ENCODE measurements at regions not wholly inside any gene's neighbourhood (a gene's known extent, or its start where the extent isn't known, plus 50 kb on each side); places are given as distances from the start of the nearest gene placed in this dataset.

- DNase-seq (ENCODE audit: low read depth), result no peak
These were observed 185.3 kb downstream of the EFNB2 start for GRCh38 chr13:106350208-106350607.

GRCh38 chr13:106349080-106349931 lies 186.2 kb downstream of the EFNB2 start:
- no peak for DNase-seq (ENCODE audit: low read depth)

DNA sequence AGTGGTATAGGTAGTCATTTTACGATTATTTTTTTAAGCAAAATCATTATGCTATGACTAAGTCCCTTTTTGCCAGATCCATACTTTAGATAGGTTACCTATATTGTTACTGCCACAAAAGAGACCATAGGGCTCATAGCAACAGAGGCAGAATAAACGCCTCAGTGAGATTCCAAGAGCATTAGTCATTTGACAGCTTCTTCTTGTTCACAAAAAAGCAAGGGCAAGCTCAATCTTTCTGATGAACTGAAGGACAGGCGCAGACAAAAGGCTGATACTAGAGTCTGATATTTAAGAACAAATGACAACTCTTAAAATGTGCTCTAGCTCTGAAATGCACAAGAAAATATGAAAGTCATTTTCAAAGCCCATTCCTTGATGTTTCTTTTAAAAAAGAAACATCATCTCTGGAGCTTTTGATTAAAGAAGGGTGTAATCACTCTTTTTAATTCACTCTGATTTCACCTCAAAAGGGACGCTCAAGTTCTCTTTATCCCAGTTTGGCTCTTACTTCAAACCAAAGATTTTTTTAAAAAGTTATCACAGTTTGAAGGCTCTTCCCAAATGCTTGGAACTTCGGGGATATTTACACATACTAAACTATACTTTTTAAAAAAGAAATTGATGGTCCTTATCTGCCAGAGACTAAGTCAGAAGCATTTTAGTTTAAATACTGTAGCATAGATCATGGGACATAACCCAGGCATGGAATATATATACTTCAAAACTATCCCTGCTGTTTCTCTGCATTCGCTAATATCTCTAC lies 187.2 kb downstream of the EFNB2 start:
- DNase-seq (ENCODE audit: low read depth), result no peak

GRCh38 chr13:106344342-106344741 lies 191.1 kb downstream of the EFNB2 start:
- no peak for DNase-seq (ENCODE audit: low read depth)

- no peak for DNase-seq (ENCODE audit: low read depth)
These were observed 191.6 kb downstream of the EFNB2 start for GRCh38 chr13:106343836-106344235.

DNA sequence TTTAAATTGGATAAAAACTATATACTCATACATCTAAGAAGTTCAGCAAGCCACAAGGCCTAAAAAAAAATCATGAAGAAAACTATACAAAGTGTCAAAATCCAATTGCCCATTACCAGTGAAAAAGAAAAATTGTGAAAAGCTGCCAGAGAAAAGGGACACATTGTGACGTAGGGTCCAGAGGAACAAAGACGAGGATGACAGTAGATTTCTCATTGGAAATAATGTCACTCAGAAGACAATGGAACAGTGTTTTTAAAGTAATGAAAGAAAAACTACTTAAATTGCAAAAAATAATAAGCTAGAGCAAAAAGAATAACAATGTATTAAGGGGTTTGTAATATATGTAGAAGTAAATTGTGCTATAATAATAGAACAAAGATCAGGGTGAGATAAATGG lies 195.2 kb downstream of the EFNB2 start:
- no peak for DNase-seq (ENCODE audit: low read depth)

- DNase-seq (ENCODE audit: low read depth), result no peak
These were observed 198.2 kb downstream of the EFNB2 start for GRCh38 chr13:106337096-106337850.

DNA sequence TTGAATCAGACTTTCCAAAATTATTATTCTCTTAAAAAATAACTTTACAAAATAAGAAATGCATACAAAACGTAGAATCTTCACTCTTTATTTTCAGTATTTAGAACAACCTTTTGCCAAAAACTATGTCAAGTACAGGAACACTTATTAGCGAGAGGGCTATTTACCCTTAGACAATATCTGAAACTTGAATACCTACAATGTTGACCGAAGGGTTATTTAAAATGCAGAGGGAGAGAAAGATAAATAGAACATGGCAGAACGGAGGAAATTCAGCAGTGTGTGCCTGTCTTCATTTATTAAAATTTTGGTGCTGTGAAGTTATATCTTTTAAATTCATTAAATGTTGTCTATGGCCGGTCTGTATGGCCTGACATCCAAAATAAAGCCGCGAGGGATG lies 198.8 kb downstream of the EFNB2 start:
- no peak for DNase-seq (ENCODE audit: low read depth)

DNA sequence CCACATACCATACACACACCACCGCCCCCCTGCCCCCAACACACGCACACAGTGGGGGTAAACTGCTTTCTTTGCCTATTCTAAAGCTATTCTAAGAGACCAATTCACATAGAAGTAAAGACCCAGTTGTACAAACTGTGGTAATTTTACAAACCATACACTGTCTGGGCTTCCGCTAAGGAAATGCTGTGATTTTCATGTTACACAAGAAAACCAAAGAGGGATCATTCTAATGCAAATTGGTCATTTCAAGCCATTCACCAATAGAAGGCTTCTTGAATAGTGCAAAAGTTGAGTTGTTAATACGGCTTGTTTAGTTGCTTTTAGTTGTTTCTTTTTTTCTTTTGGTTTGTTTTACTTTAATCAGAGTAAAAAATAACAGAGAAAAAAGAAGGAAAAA lies 202.8 kb downstream of the EFNB2 start:
- DNase-seq (ENCODE audit: low read depth), result no peak

DNA sequence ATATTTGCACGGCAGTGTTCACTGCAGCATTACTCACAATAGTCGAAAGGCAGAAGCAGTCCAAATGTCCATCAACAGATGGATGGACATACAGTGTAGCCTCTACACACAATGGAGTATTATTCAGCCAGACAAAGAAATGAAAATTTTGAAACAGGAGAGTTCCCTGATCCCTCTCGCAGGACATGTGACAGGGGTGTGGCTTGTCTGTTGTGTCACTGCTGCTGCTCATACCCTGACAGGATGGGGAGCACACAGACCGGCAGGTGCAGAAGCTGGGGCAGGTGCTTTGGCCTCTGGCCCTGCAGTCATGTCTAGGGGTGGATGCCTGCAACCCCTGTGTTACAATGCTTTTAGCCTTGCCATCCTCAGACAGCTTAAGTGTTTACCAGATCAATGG lies 204.3 kb downstream of the EFNB2 start:
- no peak for DNase-seq (ENCODE audit: low read depth)

DNA sequence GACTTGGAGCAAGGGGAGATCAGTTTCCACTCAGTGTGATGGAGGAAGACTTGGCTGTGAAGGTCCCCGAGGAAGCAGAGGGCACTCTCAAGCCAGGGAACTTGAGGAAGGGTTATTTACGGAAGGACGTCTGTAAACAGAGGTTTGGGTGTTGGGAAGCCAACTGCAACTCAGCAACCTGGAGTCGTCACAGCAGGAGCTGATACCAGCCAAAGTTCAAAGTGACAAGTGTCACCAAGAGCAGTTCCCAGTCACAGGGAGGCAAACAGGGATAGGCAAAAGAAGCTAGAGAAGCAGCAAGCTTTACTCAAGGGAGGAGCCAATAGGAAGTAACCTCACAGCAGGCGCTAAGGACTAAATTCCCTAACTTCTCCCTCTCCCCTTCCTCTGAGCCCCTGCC lies 205.5 kb downstream of the EFNB2 start:
- no peak for DNase-seq (ENCODE audit: low read depth)

DNA sequence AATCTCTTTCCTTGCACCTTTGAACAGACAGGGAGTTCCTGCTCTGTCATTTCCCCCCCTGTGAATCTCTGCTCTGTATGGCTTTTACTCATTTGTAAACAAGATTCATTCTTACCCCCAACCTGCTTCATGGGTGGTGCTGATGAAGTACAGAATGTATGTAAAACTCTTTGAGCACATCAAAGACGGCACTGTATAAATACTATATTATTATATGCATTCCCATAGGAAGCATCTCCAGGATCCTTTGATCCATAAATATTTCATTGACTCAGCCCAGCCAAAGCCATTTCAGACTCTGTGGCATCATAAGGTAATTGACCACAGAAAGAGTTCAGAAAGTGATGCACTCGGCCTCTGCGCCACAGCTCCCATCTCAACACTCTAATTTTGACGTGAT lies 208.7 kb downstream of the EFNB2 start:
- no peak for DNase-seq (ENCODE audit: low read depth)

- DNase-seq (ENCODE audit: low read depth), result no peak
These were observed 211.0 kb downstream of the EFNB2 start for GRCh38 chr13:106324444-106324843.

DNA sequence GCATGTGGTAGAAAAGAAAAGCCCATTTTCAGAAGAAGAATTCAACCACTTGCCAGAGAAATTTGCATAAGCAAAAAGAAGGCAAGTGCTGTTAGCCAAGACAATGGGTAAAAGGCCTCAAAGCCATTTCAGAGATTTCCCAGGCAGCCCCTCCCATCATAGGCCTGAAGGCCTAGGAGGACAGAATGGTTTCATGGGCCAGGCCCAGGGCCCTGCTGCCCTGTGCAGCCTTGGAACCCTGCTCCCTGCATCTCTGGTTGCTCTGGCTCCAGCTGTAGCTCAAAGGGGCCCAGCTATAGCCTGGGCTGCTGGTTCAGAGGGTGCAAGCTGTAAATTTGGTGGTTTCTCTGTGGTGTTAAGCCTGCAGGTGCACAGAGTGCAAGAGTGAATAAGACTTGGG lies 212.8 kb downstream of the EFNB2 start:
- DNase-seq (ENCODE audit: low read depth), result no peak

- DNase-seq (ENCODE audit: low read depth), result no peak
These were observed 216.5 kb downstream of the EFNB2 start for GRCh38 chr13:106318941-106319411.

GRCh38 chr13:106314417-106314816 lies 221.0 kb downstream of the EFNB2 start:
- DNase-seq (ENCODE audit: low read depth), result no peak

DNA sequence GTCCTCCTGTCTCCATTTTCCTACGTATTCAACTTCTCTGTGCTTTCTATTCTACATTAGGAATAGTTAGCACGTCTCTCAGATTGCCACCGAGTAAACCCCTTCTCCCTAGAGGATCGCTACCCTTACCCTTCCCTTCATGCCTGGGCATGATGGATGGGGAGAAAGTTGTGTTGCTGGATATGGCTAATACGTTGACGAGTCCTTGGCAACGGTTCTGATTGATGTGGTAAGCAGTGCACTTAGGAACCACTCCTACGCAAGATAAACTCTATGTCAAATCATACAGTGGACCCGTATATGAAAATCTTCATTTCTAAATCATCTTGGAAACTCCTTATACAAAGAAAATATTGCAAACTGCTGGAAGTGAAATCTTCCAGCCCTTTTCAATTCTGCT lies 224.5 kb downstream of the EFNB2 start:
- no peak for DNase-seq (ENCODE audit: low read depth)

- no peak for DNase-seq (ENCODE audit: low read depth)
These were observed 225.1 kb downstream of the EFNB2 start for GRCh38 chr13:106310291-106310865.

GRCh38 chr13:106306748-106307277 lies 228.6 kb downstream of the EFNB2 start:
- DNase-seq (ENCODE audit: low read depth), result no peak

- no peak for DNase-seq (ENCODE audit: low read depth)
These were observed 232.6 kb downstream of the EFNB2 start for GRCh38 chr13:106302843-106303242.

DNA sequence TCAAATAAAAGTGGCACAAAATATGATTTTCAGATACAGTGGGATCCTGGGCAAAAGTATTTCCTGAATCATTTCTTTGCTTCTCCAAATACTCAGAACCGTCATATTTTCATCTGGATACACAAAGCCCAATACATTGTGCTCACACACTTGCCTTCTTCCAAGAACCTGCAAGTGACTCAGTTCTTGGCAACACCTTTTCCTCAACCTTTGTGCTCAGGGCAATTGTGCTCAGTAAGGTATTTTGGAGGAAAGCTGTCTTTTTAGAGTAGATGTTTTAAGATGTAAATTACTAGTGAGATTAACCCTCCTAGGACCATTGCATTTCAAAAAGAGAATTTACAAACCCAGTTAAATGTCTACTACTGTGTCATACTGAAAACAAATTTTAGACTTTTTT lies 233.5 kb downstream of the EFNB2 start:
- DNase-seq (ENCODE audit: low read depth), result no peak

DNA sequence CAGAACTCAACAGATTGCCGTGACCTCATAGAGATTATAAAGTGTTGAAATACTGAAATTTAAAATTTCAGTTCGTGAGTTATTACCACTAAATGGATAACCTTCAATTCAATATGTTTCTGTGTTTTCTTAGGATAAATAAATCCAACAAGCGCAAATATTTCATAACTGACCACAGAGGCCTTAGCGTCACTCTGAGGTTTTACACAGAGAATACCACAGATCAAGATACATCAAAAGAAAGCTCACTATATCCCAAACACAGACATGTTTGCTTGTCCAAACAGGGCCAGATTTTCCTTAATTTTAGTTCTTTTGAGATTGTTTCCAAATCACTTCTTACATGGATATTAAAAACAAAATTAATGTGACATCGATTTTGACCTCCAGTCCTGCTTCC lies 235.8 kb downstream of the EFNB2 start:
- DNase-seq (ENCODE audit: low read depth), result no peak

All from stimulated activated CD4-positive, alpha-beta T cell treated with anti-CD3 and anti-CD28 coated beads, Interleukin-2, amount 100 ng/mL, for 4 hours (primary cell).